Keratinocyte (primary cell): ENCODE measurements at regions not wholly inside any gene's neighbourhood (a gene's known extent, or its start where the extent isn't known, plus 50 kb on each side); places are given as distances from the start of the nearest gene placed in this dataset.

Experiments
- DNase-seq: peaks from one replicate; pipeline ENCODE4 v3.0.0-alpha.2; 2011; ENCODE audit warnings: low read depth, missing footprints, low spot score
- FAIRE-seq: peaks from 2 replicates; lab custom pipeline; 2011; peaks lifted over from hg19 to GRCh38; lab: Jason Lieb, UNC
- H2AFZ ChIP-seq: 2 replicates; pipeline ENCODE4 v1.6.0; 2012; ENCODE audit warnings: low read length, control low read depth, inconsistent platforms; ENCODE audit not compliant: control insufficient read depth
- H3K27ac ChIP-seq: 2 replicates; pipeline ENCODE4 v1.5.1; 2011; ENCODE audit warnings: low read length; ENCODE audit not compliant: control insufficient read depth, insufficient read depth
- H3K27me3 ChIP-seq: 3 replicates; pipeline ENCODE4 v1.6.0; 2011; ENCODE audit warnings: low read length; ENCODE audit not compliant: control insufficient read depth, insufficient read depth; ENCODE audit errors: extremely low read depth
- H3K36me3 ChIP-seq, 2 experiments: 2 replicates in 1 of 2; 3 replicates in 1 of 2; pipeline ENCODE4 v1.5.1; 2011; ENCODE audit warnings: low read length in 2 of 2, mild to moderate bottlenecking in 1 of 2; ENCODE audit not compliant: control insufficient read depth in 2 of 2, insufficient read depth in 2 of 2; ENCODE audit errors: extremely low read depth in 1 of 2
- H3K4me1 ChIP-seq: 3 replicates; pipeline ENCODE4 v1.5.1; 2011; ENCODE audit warnings: low read length; ENCODE audit not compliant: control insufficient read depth, insufficient read depth; ENCODE audit errors: extremely low read depth
- H3K4me2 ChIP-seq: 3 replicates; pipeline ENCODE4 v1.6.0; 2011; ENCODE audit warnings: low read depth, low read length; ENCODE audit not compliant: control insufficient read depth, insufficient read depth; ENCODE audit errors: extremely low read depth
- H3K4me3 ChIP-seq, 3 experiments: fragments of 200-600 bp in 1 of 3; sonication (generic) in 1 of 3; 2 replicates in 2 of 3; 3 replicates in 1 of 3; pipeline ENCODE4 v1.5.1; 2011 to 2016; ENCODE audit warnings: low read length in 3 of 3, mild to moderate bottlenecking in 3 of 3, control low read depth in 2 of 3, inconsistent platforms in 1 of 3, low read depth in 1 of 3, mixed read lengths in 1 of 3, mixed run types in 1 of 3, moderate library complexity in 1 of 3; ENCODE audit not compliant: control insufficient read depth in 2 of 3, insufficient read depth in 2 of 3; ENCODE audit errors: extremely low read depth in 1 of 3
- H3K79me2 ChIP-seq: 2 replicates; pipeline ENCODE4 v1.6.0; 2012; ENCODE audit warnings: low read length; ENCODE audit not compliant: control insufficient read depth, insufficient read depth
- H3K9ac ChIP-seq: 3 replicates; pipeline ENCODE4 v1.6.0; 2011; ENCODE audit warnings: low read length; ENCODE audit not compliant: control insufficient read depth, insufficient read depth; ENCODE audit errors: extremely low read depth
- H3K9me1 ChIP-seq: 3 replicates; pipeline ENCODE4 v1.6.0; 2011; ENCODE audit warnings: low read length; ENCODE audit not compliant: control insufficient read depth, insufficient read depth; ENCODE audit errors: extremely low read depth
- H3K9me3 ChIP-seq: 2 replicates; pipeline ENCODE4 v1.5.1; 2012; ENCODE audit warnings: low read depth, low read length; ENCODE audit not compliant: control insufficient read depth
- H4K20me1 ChIP-seq: 3 replicates; pipeline ENCODE4 v1.6.0; 2011; ENCODE audit warnings: low read length; ENCODE audit not compliant: control insufficient read depth, insufficient read depth; ENCODE audit errors: extremely low read depth
- CTCF ChIP-seq, 3 experiments: IDR thresholded peaks in 1 of 3; conservative IDR thresholded peaks in 1 of 3; optimal IDR thresholded peaks in 1 of 3; 2 replicates in 2 of 3; 3 replicates in 1 of 3; pipeline versions ENCODE3 to v1.5.1; 2011; ENCODE audit warnings: low read length in 3 of 3, mild to moderate bottlenecking in 3 of 3, moderate library complexity in 2 of 3, control low read depth in 1 of 3, inconsistent platforms in 1 of 3; ENCODE audit not compliant: insufficient read depth in 2 of 3; ENCODE audit errors: extremely low read depth in 1 of 3
- EZH2 ChIP-seq: IDR thresholded peaks from one replicate; pipeline ENCODE4 v1.6.1; 2012; ENCODE audit warnings: inconsistent platforms, mild to moderate bottlenecking, low read length, moderate library complexity
- dilution Hi-C: fragments of 300-500 bp; cut with MboI; formaldehyde crosslinking; loops from one replicate; pipeline ENCODE4 v1.7.0; 2020; ENCODE audit warnings: low sequenced_read_pairs; ENCODE audit not compliant: extremely low pct_ligation_motif_present

GRCh38 chr2:72032481-72033041 lies 115.1 kb downstream of the CYP26B1 start:
- Histone ChIP-seq H3K4me3 (peak overlapping the region in 1 of 3 experiments; percentile 3), H2AFZ (peak overlapping the region; percentile 23), H3K9ac (peak overlapping the region; percentile 23), H3K27me3 (no peaks in the 10 kb centered on the region), H3K9me1 (no peaks in the 10 kb centered on the region), H3K79me2 (no peaks in the 10 kb centered on the region), H3K36me3 (no peaks in the 10 kb centered on the region), H3K27ac (peak overlapping the region; percentile 45), H3K4me2 (peak overlapping the region; percentile 22), H3K9me3 (no peaks in the 10 kb centered on the region), H4K20me1 (no peaks in the 10 kb centered on the region), H3K4me1 (peaks cover 64% of the 10 kb centered on the region)
- FAIRE-seq (no peak), DNase-seq (peak; percentile 55)
- dilution Hi-C loops: no loop called here
- TF ChIP-seq EZH2 (no peak), CTCF (optimal IDR thresholded peaks at IDR 0.05 in 1 of 3, IDR thresholded peaks at IDR 0.05 in 1 of 3, conservative IDR thresholded peaks at IDR 0.05 in 1 of 3; ENCODE audit: extremely low read depth in 1 of 3, insufficient read depth in 2 of 3, low read length in 3 of 3) (no peak)

- H2AFZ ChIP-seq: no peak overlapping the region
- no peaks in the 10 kb centered on the region for H3K27me3 ChIP-seq
- no peaks in the 10 kb centered on the region for H3K9me1 ChIP-seq
- no peaks in the 10 kb centered on the region for H4K20me1 ChIP-seq
- no peaks in the 10 kb centered on the region for H3K79me2 ChIP-seq
- H3K4me3 ChIP-seq: no peak overlapping the region
- peak overlapping the region; percentile 22 for H3K4me2 ChIP-seq
- H3K9ac ChIP-seq: no peak overlapping the region
- peak overlapping the region; percentile 45 for H3K27ac ChIP-seq
- H3K4me1 ChIP-seq: peaks cover 58% of the 10 kb centered on the region
- no peaks in the 10 kb centered on the region for H3K36me3 ChIP-seq
- dilution Hi-C loops: no loop called here
- no peaks in the 10 kb centered on the region for H3K9me3 ChIP-seq
- TF ChIP-seq CTCF (optimal IDR thresholded peaks at IDR 0.05 in 1 of 3, IDR thresholded peaks at IDR 0.05 in 1 of 3, conservative IDR thresholded peaks at IDR 0.05 in 1 of 3; ENCODE audit: extremely low read depth in 1 of 3, insufficient read depth in 2 of 3, low read length in 3 of 3) (no peak), EZH2 (no peak)
- FAIRE-seq: no peak
- DNase-seq: no peak
Observed at GRCh38 chr2:72031346-72032110, 116.1 kb downstream of the CYP26B1 start.
